HS-27A (cell line): ENCODE measurements at regions not wholly inside any gene's neighbourhood (a gene's known extent, or its start where the extent isn't known, plus 50 kb on each side); places are given as distances from the start of the nearest gene placed in this dataset.
"Not testable (repeated sequence)": the region's sequence is repeated elsewhere in the genome, so short reads cannot be mapped to it uniquely, and the experiment has no call there.

Experiments
- DNase-seq: peaks from one replicate; pipeline ENCODE4 v3.0.0-alpha.2; 2012; ENCODE audit warnings: low read depth, missing footprints

DNA sequence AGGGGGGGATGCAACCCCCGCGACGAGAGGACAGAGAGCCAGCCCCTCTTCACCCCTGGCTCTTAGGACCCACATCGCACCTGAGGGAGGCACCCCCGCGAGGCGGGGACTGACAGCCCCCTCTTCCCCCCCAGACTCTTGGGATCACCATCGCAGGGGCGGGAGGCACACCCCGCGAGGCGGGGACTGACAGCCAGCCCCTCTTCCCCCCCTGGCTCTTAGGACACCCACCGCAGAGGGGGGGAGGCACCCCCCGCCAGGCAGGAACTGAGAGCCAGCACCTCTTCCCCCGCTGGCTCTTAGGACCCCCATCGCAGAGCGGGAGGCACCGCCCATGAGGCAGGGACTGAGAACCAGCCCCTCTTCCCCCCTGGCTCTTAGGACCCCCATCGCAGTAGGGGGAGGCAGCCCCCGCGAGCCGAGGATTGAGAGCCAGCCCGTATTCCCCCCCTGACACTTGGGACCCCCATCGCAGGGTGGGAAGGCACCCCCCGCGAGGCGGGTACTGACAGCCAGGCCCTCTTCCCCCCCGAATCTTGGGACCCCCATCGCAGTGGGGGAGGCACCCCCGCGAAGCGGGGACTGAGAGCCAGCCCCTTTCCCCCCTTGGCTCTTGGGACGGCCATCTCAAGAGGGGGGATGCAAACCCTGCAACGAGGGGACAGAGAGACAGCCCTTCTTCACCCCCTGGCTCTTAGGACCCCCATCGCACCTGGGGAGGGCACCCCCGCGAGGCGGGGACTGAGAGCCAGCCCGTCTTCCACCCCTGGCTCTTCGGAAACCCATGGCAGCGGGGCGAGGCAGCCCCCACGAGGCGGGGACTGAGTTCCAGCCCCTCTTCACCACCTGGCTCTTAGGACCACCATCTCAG, 2425.1 kb upstream of the PCDH20 start:
- no peak for DNase-seq

DNA sequence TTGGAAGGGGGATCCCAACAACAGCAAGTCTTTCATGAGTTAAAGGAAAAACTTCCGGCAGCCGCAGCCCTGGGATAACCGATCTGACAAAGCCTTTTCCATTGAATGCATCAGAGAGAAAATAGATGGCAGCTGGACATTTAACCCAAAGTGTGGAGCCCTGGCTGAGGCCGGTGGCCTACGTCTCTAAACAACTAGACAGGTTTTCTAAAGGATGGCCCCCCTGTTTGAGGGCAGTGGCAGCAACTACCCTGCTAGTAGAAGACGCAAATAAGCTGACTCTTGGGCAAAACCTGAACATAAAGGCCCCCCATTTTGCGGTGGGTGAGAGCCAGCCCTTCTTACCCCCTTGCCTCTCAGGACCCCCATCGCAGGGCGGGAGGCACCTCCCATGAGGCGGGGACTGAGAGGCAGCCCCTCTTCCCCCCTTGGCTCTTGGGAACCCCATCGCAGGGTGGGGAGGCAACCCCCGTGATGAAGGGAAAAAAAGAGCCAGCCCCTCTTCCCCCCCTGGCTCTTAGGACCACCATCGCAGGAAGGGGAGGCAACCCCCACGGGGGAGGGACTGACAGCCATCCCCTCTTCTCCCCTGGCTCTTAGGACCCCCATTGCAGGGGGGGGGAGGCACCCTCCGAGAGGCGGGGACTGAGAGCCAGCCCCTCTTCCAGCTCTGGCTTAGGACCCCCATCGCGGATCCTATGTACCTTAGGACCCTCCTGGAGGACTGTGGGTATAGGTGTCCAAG, 2422.9 kb upstream of the PCDH20 start:
- no peak for DNase-seq

DNA sequence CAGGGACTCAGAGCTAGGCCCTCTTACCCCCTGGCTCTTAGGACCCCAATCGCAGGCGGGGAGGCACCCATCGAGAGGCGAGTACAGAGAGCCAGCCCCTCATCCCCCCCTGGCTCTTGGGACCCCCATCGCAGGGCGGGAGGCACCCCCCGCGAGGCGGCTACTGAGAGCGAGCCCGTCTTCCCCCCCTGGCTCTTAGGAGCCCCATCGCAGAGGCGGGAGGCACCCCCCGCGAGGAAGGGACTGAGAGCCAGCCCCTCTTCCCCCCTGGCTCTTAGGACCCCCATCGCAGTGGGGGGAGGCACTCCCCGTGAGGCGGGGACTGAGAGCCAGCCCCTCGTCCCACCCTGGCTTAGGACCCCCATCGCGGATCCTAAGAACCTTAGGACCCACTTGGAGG, 2422.1 kb upstream of the PCDH20 start:
- not testable (repeated sequence) for DNase-seq

DNA sequence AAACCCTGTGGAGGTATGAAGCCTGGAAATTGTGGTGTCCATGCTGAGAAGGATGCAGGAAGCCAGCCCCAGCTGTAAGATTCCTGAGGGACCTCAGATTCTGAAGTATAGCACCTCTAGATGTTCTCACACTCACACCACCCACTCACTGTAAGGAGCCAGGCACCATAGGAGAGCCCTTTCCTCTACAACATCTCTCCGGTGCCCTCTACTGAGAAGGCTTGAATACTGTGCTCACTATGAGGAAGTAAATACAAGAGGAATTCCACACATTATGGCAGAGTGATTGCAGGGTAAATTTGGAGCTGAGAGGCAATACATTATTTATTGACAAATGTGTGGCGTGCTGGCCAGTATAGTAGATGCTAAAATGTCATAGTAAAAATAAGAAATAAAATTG, 2414.0 kb upstream of the PCDH20 start:
- DNase-seq, result not testable (repeated sequence)

DNA sequence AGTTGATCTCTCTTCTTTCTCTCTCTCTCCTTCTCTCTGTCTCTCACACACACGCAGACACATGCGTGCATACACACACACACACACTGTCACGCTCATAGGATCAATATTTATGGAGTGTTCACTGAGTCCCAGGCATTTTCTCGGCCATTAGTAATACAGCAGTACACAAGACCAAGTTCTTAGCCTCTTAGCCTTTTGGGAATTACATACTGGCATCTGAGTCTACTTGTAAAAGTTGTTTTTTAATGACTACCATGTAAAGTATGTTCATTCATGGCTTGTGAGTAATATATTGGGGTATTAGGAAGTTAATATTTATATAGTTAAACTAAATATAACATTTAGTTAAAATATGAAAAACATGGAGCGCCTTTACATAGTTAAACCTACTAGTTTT, 2406.1 kb upstream of the PCDH20 start:
- not testable (repeated sequence) for DNase-seq

DNA sequence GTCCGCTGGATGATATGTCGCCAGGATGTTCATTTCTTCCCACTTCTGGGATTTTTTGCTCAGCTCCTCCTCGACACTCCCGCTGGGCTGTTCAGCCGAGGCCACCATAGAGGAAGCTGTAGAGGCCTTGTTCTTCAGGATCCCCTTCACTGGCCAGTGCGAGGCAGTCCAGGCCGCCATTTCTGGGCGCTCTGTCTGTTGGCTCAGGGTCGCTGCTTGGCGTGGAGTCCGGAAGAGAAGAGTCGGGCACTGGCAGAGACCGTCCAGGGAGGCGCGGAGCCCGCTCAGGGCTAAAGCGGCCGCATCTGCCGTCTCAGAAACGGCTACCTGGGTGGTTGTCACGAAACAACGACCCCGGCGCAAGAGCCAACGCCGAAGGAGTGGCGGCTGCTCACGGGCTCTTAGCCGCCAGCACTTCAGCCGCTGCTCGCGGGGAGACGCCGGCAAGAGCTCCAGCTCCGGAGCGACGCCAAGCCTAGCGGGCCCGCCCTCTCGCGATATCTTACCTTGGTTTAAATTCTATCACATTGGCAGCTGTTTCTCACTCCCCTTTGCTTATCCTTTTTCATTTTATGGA, 2395.9 kb upstream of the PCDH20 start:
- DNase-seq, result not testable (repeated sequence)

DNA sequence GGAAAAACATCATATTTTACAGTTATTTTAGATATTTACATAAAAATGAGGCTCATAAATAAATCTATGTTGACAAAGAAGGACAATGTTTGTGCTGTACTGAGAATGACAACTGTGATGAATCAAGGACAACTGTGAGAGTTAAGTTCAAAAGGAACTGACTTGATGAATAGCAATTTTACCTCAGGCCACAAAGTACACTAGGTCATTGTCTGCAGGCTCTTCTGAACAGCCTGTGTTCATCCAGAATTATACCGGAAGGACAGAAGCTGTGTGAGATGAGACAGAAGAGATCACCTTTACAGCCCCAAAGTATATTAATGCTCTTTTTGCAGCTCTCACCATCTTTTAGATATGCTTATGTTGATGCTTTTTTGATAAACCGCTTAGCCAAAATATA, 2375.5 kb upstream of the PCDH20 start:
- not testable (repeated sequence) for DNase-seq

DNA sequence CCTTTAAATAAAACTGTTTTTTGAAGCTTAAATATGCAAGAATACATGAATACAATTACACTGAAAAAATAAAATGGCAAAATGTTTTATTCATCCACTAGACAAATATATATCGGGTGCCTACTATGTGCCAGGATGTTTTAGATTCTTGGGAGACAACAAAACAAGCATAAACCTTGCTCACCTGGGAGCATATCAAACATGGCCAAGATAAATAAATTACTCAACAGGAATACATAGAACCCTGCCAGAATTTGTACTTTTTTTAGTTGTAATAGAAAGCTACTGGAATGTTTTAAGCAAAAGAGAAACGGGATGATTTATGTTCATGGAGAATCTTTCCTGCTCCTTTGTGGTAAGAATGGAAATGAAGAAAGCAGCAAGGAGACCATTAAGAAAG, 2358.5 kb upstream of the PCDH20 start:
- no peak for DNase-seq

DNA sequence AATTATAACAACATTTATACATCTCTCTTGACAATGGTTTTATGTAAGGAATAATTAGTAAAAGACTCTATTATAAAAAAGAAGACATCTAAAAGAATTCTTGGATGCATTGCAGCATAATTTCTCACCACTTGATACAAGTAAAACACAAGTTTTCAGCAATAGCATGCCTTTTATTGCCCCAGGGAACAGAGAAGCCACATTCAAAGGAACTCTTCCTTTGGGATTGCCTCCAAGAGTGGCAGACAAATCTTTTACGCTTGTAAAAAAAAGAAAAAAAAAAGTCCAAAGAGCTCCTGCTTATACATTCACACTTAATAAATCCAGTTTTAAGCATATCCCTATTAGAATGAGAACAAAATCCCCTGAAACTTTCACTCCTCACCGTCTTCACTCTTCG, 2357.8 kb upstream of the PCDH20 start:
- DNase-seq, result no peak

DNA sequence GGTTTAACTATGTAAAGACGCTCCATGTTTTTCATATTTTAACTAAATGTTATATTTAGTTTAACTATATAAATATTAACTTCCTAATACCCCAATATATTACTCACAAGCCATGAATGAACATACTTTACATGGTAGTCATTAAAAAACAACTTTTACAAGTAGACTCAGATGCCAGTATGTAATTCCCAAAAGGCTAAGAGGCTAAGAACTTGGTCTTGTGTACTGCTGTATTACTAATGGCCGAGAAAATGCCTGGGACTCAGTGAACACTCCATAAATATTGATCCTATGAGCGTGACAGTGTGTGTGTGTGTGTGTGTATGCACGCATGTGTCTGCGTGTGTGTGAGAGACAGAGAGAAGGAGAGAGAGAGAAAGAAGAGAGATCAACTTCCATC, 2342.0 kb upstream of the PCDH20 start:
- DNase-seq, result not testable (repeated sequence)

DNA sequence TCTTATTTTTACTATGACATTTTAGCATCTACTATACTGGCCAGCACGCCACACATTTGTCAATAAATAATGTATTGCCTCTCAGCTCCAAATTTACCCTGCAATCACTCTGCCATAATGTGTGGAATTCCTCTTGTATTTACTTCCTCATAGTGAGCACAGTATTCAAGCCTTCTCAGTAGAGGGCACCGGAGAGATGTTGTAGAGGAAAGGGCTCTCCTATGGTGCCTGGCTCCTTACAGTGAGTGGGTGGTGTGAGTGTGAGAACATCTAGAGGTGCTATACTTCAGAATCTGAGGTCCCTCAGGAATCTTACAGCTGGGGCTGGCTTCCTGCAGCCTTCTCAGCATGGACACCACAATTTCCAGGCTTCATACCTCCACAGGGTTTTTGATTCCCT, 2334.2 kb upstream of the PCDH20 start:
- DNase-seq, result not testable (repeated sequence)

DNA sequence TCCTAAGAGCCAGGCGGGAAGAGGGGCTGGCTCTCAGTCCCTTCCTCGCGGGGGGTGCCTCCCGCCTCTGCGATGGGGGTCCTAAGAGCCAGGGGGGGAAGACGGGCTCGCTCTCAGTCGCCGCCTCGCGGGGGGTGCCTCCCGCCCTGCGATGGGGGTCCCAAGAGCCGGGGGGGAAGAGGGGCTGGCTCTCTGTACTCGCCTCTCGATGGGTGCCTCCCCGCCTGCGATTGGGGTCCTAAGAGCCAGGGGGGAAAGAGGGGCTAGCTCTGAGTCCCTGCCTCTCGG, 2326.1 kb upstream of the PCDH20 start:
- DNase-seq, result not testable (repeated sequence)

DNA sequence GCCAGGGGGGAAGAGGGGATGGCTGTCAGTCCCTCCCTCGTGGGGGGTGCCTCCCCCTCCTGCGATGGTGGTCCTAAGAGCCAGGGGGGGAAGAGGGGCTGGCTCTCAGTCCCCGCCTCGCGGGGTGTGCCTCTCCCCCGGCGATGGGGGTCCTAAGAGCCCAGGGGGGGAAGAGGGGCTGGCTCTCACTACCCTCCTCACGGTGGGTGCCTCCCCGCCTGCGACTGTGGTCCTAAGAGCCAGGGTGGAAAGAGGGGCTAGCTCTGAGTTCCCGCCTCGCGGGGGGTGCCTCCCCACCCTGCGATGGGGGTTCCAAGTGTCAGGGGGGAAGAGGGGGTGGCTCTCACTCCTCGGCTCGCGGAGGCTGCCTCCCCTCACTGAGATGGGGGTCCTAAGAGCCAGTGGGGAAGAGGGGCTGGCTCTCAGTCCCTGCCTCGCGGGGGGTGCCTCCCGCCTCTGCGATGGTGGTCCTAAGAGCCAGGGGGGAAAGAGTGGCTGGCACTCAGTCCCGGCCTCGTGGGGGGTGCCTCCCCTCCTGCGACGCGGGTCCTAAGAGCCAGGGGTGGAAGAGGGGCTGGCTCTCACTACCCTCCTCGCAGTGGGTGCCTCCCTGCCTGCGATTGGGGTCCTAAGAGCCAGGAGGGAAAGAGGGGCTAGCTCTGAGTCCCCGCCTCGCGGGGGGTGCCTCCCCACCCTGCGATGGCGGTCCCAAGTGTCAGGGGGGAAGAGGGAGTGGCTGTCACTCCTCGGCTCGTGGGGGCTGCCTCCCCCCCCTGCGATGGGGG, 2325.6 kb upstream of the PCDH20 start:
- DNase-seq, result no peak

DNA sequence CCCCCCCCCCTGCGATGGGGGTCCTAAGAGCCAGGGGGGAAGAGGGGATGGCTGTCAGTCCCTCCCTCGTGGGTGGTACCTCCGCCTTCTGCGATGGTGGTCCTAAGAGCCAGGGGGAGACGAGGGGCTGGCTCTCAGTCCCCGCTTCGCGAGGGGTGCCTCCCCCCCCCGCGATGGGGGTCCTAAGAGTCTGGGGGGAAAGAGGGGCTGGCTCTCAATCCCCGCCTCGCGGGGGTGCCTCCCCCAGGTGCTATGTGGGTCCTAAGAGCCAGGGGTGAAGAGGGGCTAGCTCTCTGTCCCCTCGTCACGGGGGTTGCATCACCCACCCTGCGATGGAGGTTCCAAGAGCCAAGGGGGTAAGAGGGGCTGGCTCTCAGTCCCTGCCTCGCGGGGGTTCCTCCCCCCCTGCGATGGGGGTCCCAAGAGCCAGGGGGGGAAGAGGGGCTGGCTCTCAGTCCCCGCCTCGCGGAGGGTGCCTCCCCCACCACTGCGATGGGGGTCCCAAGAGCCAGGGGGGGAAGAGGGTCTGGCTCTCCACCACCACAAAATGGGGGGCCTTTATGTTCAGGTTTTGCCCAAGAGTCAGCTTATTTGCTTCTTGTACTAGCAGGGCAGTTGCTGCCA, 2323.6 kb upstream of the PCDH20 start:
- not testable (repeated sequence) for DNase-seq

DNA sequence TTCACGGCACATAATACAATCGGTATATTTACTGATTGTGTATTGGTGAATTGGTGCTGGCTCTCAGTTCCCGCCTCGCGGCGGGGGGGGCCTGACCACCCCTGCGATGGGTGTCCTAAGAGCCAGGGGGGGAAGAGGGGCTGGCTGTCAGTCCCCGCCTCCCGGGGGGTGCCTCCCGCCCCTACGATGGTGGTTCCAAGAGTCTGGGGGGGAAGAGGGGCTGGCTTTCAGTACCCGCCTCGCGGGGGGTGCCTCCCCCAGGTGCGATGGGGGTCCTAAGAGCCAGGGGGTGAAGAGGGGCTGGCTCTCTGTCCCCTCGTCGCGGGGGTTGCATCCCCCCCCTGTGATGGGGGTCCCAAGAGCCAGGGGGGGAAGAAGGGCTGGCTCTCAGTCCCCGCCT, 2321.8 kb upstream of the PCDH20 start:
- DNase-seq, result no peak

DNA sequence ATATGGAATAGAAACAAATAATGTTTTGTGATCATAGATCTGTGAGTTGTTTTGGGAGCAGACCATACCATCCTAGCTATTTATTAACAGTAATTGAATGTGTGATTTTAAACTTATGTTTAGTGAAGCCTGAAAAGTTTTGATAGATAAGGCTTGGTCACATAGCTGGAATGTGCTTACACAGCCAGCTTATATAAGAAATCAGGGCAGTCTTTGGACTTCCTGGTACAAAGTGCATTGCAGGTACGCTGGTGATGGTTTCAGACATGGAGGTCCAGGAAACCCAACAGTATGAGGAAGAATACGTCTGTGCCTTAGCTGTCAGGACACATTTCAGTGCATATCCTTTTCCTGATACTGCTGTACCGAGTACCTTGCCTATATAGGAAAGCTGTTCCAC, 2316.2 kb upstream of the PCDH20 start:
- no peak for DNase-seq

DNA sequence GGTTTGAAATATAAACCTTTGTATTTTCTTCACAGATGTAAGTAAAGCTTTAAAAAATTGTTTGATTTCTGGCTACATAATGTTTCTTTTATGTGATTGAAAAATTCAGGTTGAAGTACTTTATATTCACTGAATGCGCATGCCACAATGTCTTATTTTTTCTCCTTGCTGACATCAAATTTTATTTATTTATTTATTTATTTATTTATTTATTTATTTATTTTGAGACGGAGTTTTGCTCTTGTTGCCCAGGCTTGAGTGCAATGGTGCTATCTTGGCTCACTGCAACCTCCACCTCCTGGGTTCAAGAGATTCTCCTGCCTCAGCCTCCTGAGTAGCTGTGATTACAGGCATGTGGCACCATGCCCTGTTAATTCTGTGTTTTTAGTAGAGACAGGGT, 2296.5 kb upstream of the PCDH20 start:
- not testable (repeated sequence) for DNase-seq

DNA sequence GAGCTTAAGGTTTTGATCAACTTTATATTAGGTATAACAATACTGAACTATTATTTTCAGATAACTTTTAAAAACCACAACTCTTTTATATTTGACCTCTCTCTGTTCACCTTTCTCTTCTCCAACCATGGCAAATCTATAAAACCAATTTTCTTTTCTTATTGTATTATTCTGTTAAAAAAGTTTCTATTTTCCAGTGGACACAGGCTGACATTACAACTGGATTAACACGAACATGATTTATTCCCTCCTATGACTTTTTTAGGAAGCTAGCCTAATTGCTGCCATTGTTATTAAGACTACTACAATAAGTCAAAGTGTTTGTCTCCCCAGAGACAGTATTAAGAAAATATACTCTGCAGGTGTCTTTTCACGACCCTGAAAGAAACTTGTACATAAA, 2291.1 kb upstream of the PCDH20 start:
- no peak for DNase-seq

DNA sequence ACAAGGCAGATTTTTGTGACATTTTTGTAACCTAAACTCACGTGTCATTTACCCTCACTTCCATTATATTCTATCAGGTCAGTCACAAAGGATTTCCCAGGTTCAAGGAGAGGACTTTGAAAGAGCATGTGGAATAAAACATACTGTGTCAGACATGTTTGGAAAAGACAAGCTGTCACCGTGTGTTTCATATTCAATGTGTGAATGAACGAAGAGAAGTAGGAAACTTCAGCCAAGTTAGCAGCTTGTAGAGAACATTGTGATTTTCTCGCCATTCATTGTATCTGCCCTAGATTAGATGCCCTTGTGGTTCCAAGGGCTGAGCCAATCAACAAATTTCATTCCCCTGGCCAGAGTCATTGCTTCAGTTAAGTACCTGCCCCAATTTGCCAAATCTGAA, 2288.9 kb upstream of the PCDH20 start:
- no peak for DNase-seq

DNA sequence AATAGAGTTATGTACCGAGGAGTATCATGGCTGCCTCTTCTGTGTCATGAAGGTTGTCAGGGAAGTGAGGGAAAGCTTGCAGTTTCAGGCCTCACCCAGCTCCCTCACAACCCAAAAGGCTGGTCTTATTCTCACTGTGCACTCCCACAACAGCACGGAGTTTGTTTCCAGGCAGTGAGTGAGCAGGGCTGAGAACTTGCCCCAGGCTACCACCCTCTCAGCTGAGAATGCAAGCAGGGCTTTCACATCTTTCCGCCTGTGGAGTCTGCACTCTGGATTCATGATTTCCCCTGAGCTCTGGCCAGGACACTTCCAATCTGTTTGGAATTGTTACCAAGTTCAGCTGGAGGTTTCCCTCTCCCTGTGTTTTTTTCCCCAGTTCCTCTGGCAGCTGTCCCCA, 2284.7 kb upstream of the PCDH20 start:
- DNase-seq, result no peak

DNA sequence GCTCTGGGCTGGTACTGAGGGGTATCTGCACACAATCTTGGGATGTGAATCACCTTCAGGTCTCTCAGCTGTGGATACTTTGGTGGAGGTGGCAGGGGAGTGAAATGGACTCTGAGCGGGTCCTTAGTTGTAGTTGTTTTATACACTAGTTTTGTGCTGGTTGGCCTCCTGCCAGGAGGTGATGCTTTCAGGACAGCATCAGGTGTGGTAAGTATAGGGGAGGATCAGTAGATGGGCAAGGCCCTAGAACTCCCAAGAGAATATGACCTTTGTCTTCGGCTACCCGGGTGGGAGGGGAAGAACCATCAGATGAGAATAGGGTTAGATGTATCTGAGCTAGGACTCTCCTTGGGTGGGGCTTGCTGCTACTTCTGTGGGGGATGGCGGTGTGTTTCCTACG, 2284.3 kb upstream of the PCDH20 start:
- no peak for DNase-seq

DNA sequence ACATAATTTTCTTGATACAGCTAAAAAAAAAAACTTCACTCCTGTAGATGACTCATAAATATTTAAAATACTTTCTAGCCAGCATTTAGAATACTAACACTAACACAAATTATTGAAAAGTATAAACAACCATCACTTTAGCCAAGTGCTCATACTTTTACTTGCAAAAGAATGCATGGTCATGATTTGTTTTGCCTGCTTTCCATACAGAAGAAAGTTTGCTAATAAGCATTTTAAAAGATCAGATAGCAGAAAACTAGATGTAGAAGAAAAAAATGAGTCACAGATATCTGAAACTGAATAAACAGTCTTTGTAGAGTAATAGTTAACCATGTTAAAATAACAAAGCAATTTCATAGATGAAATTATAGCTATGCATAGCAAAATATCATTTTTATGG, 2280.4 kb upstream of the PCDH20 start:
- DNase-seq, result peak; percentile 20
